H9 (cell line): ENCODE measurements at regions not wholly inside any gene's neighbourhood (a gene's known extent, or its start where the extent isn't known, plus 50 kb on each side); places are given as distances from the start of the nearest gene placed in this dataset.
A peak's percentile ranks its signal among the peaks of the same experiment; 100 is the strongest.

Experiments
- DNase-seq: peaks from one replicate; pipeline ENCODE4 v3.0.0-alpha.2; 2017
- H2AFZ ChIP-seq: one replicate; pipeline ENCODE4 v1.6.1; 2013; ENCODE audit warnings: mild to moderate bottlenecking, low read length, control low read depth, moderate library complexity
- H2AK5ac ChIP-seq: 2 replicates; pipeline ENCODE4 v1.6.1; 2013; ENCODE audit warnings: low read length, control low read depth, mixed read lengths; ENCODE audit not compliant: insufficient read length
- H2BK120ac ChIP-seq: one replicate; pipeline ENCODE4 v1.6.1; 2013; ENCODE audit warnings: low read depth, mild to moderate bottlenecking, low read length, control low read depth, inconsistent platforms; ENCODE audit not compliant: poor library complexity, severe bottlenecking
- H2BK12ac ChIP-seq: 2 replicates; pipeline ENCODE4 v1.6.1; 2013; ENCODE audit warnings: low read length, control low read depth, mixed read lengths, low read depth; ENCODE audit not compliant: insufficient read length
- H2BK15ac ChIP-seq: 2 replicates; pipeline ENCODE4 v1.6.1; 2013; ENCODE audit warnings: low read depth, low read length, control low read depth
- H2BK20ac ChIP-seq: one replicate; pipeline ENCODE4 v1.6.1; 2013; ENCODE audit warnings: low read depth, mild to moderate bottlenecking, low read length, control low read depth, inconsistent platforms; ENCODE audit not compliant: poor library complexity, severe bottlenecking
- H2BK5ac ChIP-seq: 2 replicates; pipeline ENCODE4 v1.6.1; 2013; ENCODE audit warnings: low read length, control low read depth, mixed read lengths; ENCODE audit not compliant: insufficient read length
- H3K14ac ChIP-seq: 2 replicates; pipeline ENCODE4 v1.6.1; 2013; ENCODE audit warnings: low read length, control low read depth; ENCODE audit not compliant: insufficient read depth
- H3K18ac ChIP-seq: 2 replicates; pipeline ENCODE4 v1.6.1; 2013; ENCODE audit warnings: low read depth, mild to moderate bottlenecking, mixed read lengths, low read length, control low read depth; ENCODE audit not compliant: insufficient read length
- H3K23ac ChIP-seq: 2 replicates; pipeline ENCODE4 v1.6.1; 2013; ENCODE audit warnings: low read length, control low read depth, mixed read lengths, low read depth; ENCODE audit not compliant: insufficient read length
- H3K23me2 ChIP-seq: 2 replicates; pipeline ENCODE4 v1.6.1; 2013; ENCODE audit warnings: low read depth, mild to moderate bottlenecking, mixed read lengths, low read length, control low read depth; ENCODE audit not compliant: insufficient read length, poor library complexity, severe bottlenecking
- H3K27ac ChIP-seq: 2 replicates; pipeline ENCODE4 v1.5.1; 2013; ENCODE audit warnings: low read length, control low read depth, mixed read lengths, low read depth; ENCODE audit not compliant: insufficient read length
- H3K27me3 ChIP-seq: 2 replicates; pipeline ENCODE4 v1.6.1; 2013; ENCODE audit warnings: low read length, control low read depth, inconsistent platforms; ENCODE audit not compliant: insufficient read depth
- H3K4ac ChIP-seq: 2 replicates; pipeline ENCODE4 v1.6.1; 2013; ENCODE audit warnings: low read depth, mild to moderate bottlenecking, control low read depth, inconsistent platforms, low read length, moderate library complexity
- H3K4me1 ChIP-seq: 2 replicates; pipeline ENCODE4 v1.6.1; 2013; ENCODE audit warnings: low read length, control low read depth, inconsistent platforms; ENCODE audit not compliant: insufficient read depth
- H3K4me2 ChIP-seq: 2 replicates; pipeline ENCODE4 v1.6.1; 2013; ENCODE audit warnings: low read length, control low read depth, mixed read lengths; ENCODE audit not compliant: insufficient read length, insufficient read depth
- H3K56ac ChIP-seq: 2 replicates; pipeline ENCODE4 v1.6.1; 2013; ENCODE audit warnings: low read depth, mild to moderate bottlenecking, mixed read lengths, low read length, control low read depth; ENCODE audit not compliant: insufficient read length
- H3K79me1 ChIP-seq: 2 replicates; pipeline ENCODE4 v1.6.1; 2013; ENCODE audit warnings: low read depth, mild to moderate bottlenecking, moderate library complexity, low read length, control low read depth, inconsistent platforms; ENCODE audit not compliant: insufficient read depth, poor library complexity, severe bottlenecking
- H3K79me2 ChIP-seq: 2 replicates; pipeline ENCODE4 v1.6.1; 2013; ENCODE audit warnings: low read length, control low read depth, inconsistent platforms; ENCODE audit not compliant: insufficient read depth
- H3K9ac ChIP-seq: 2 replicates; pipeline ENCODE4 v1.6.1; 2013; ENCODE audit warnings: low read length, control low read depth, mixed read lengths; ENCODE audit not compliant: insufficient read length; ENCODE audit errors: extremely low read depth
- H3K9me3 ChIP-seq: one replicate; pipeline ENCODE4 v1.6.1; 2013; ENCODE audit warnings: low read depth, low read length, inconsistent platforms; ENCODE audit not compliant: control insufficient read depth
- H3T11ph ChIP-seq: one replicate; pipeline ENCODE4 v1.6.1; 2013; ENCODE audit warnings: mild to moderate bottlenecking, low read length, control low read depth, inconsistent platforms
- H4K20me1 ChIP-seq: one replicate; pipeline ENCODE4 v1.6.1; 2013; ENCODE audit not compliant: control insufficient read depth, insufficient read length, insufficient read depth
- H4K5ac ChIP-seq: 2 replicates; pipeline ENCODE4 v1.6.1; 2013; ENCODE audit warnings: low read depth, mild to moderate bottlenecking, mixed read lengths, low read length, control low read depth; ENCODE audit not compliant: insufficient read length
- H4K8ac ChIP-seq: replicated peaks from 2 replicates; pipeline ENCODE4 v1.6.1; 2013; ENCODE audit warnings: low read length, control low read depth, mixed read lengths, low read depth; ENCODE audit not compliant: insufficient read length
- H4K91ac ChIP-seq: 2 replicates; pipeline ENCODE4 v1.6.1; 2013; ENCODE audit warnings: low read depth, mild to moderate bottlenecking, moderate library complexity, mixed read lengths, low read length, control low read depth; ENCODE audit not compliant: insufficient read length
- H3K27ac Mint-ChIP-seq, 3 experiments: 2 replicates in 2 of 3; 3 replicates in 1 of 3; pipeline ENCODE4 v1.8.0; 2020 to 2021; ENCODE audit warnings: mixed read lengths in 3 of 3, mild to moderate bottlenecking in 1 of 3, moderate library complexity in 1 of 3
- H3K27me3 Mint-ChIP-seq: 2 replicates; pipeline ENCODE4 v1.8.0; 2021; ENCODE audit warnings: low read depth, mild to moderate bottlenecking, moderate library complexity, mixed read lengths
- H3K36me3 Mint-ChIP-seq, 3 experiments: 2 replicates in 2 of 3; 3 replicates in 1 of 3; pipeline ENCODE4 v1.8.0; 2020 to 2021; ENCODE audit warnings: low read depth in 3 of 3, mixed read lengths in 3 of 3; ENCODE audit not compliant: insufficient read depth in 1 of 3
- H3K4me1 Mint-ChIP-seq, 2 experiments: 2 replicates each; pipeline ENCODE4 v1.8.0; 2020; ENCODE audit warnings: mixed read lengths in 2 of 2
- H3K4me3 Mint-ChIP-seq, 2 experiments: 2 replicates in 1 of 2; 3 replicates in 1 of 2; pipeline ENCODE4 v1.8.0; 2020 to 2021; ENCODE audit warnings: mild to moderate bottlenecking in 2 of 2, mixed read lengths in 2 of 2, moderate library complexity in 1 of 2
- H3K9me3 Mint-ChIP-seq, 2 experiments: 2 replicates in 1 of 2; 3 replicates in 1 of 2; pipeline ENCODE4 v1.8.0; 2020; ENCODE audit warnings: mild to moderate bottlenecking in 2 of 2, mixed read lengths in 2 of 2, moderate library complexity in 1 of 2
- CTCF ChIP-seq: fragments of 200-600 bp; sonication (generic); conservative IDR thresholded peaks from 3 replicates; pipeline ENCODE4 v1.8.0; 2021; ENCODE audit warnings: antibody characterized with exemption, mild to moderate bottlenecking
- WGBS: extraction: QIAGEN DNeasy Blood & Tissue Kit; methylation state at CpG from one replicate; pipeline ENCODE4 v1.1.7; 2013; ENCODE audit warnings: missing lambda C conversion rate, low lambda C conversion rate, mixed read lengths; ENCODE audit not compliant: insufficient read length; ENCODE audit errors: extremely low coverage; 5-methylcytosine and 5-hydroxymethylcytosine counted together

GRCh38 chr12:108043286-108043685 is 85.8 kb upstream of the WSCD2 start:
- Histone ChIP-seq H3K4me2 (no peak overlapping the region), H3K79me2 (no peaks in the 10 kb centered on the region), H3K18ac (no peak overlapping the region), H4K91ac (no peak overlapping the region), H3K27ac (no peak overlapping the region), H3K56ac (no peak overlapping the region), H2BK15ac (no peak overlapping the region), H3K23ac (no peak overlapping the region), H2AFZ (no peak overlapping the region), H3K79me1 (no peaks in the 10 kb centered on the region), H2BK12ac (no peak overlapping the region), H3K23me2 (no peaks in the 10 kb centered on the region), H3K4ac (no peak overlapping the region), H2BK5ac (no peak overlapping the region), H4K5ac (no peak overlapping the region), H3T11ph (no peak overlapping the region), H4K8ac (no peak overlapping the region), H3K14ac (no peak overlapping the region), H2AK5ac (no peak overlapping the region), H3K27me3 (no peaks in the 10 kb centered on the region), H2BK120ac (no peak overlapping the region), H4K20me1 (no peaks in the 10 kb centered on the region), H3K9me3 (no peaks in the 10 kb centered on the region), H2BK20ac (no peak overlapping the region), H3K4me1 (no peaks in the 10 kb centered on the region), H3K9ac (no peak overlapping the region)
- no peak for TF ChIP-seq CTCF
- peaks cover 4 to 14% of the 10 kb centered on the region in 2 experiments for H3K4me1 Mint-ChIP-seq
- DNase-seq = no peak
- no peaks in the 10 kb centered on the region for H3K9me3 Mint-ChIP-seq
- H3K27me3 Mint-ChIP-seq = peaks cover 41% of the 10 kb centered on the region
- H3K4me3 Mint-ChIP-seq = no peak overlapping the region
- H3K27ac Mint-ChIP-seq = peak overlapping the region in 1 of 3 experiments; percentile 14; a peak in 1 of 7 replicates
- no CpG with 5 or more reads among the region's 3 CpGs for WGBS
- no peaks in the 10 kb centered on the region; a peak in 1 of 7 replicates for H3K36me3 Mint-ChIP-seq
